ENCODE measurements at regions not wholly inside any gene's neighbourhood (a gene's known extent, or its start where the extent isn't known, plus 50 kb on each side); places are given as distances from the start of the nearest gene placed in this dataset.

- Histone ChIP-seq H3K27ac (no peak overlapping the region), H3K4me3 (no peak overlapping the region), H3K9me3 (no peaks in the 10 kb centered on the region), H3K27me3 (replicated peaks; ENCODE audit: insufficient read depth) (no peaks in the 10 kb centered on the region), H3K4me1 (ENCODE audit: control insufficient read depth in 1 of 2, low read depth in 2 of 2) (no peaks in the 10 kb centered on the region), H3K36me3 (no peaks in the 10 kb centered on the region)
- DNase-seq (ENCODE audit: low spot score) (no peak), ATAC-seq (ENCODE audit: insufficient number of reproducible peaks, low FRiP score, low read depth) (no peak)
- no peak for TF ChIP-seq CTCF (IDR thresholded peaks at IDR 0.05)
Measured at GRCh38 chr4:30600246-30601017, 119.7 kb upstream of the PCDH7 start.

GRCh38 chr4:30601070-30601865 is 118.9 kb upstream of the PCDH7 start:
- Histone ChIP-seq H3K36me3 (no peaks in the 10 kb centered on the region), H3K27me3 (replicated peaks; ENCODE audit: insufficient read depth) (no peaks in the 10 kb centered on the region), H3K27ac (no peak overlapping the region), H3K4me1 (ENCODE audit: control insufficient read depth in 1 of 2, low read depth in 2 of 2) (no peaks in the 10 kb centered on the region), H3K9me3 (no peaks in the 10 kb centered on the region), H3K4me3 (no peak overlapping the region)
- ATAC-seq (ENCODE audit: insufficient number of reproducible peaks, low FRiP score, low read depth) (no peak), DNase-seq (ENCODE audit: low spot score) (no peak)
- TF ChIP-seq CTCF (IDR thresholded peaks at IDR 0.05) = no peak

GRCh38 chr4:30605616-30606190 is 114.5 kb upstream of the PCDH7 start:
- Histone ChIP-seq H3K4me1 (ENCODE audit: control insufficient read depth in 1 of 2, low read depth in 2 of 2) (no peaks in the 10 kb centered on the region), H3K27ac (no peak overlapping the region), H3K9me3 (no peaks in the 10 kb centered on the region), H3K4me3 (no peak overlapping the region), H3K36me3 (no peaks in the 10 kb centered on the region), H3K27me3 (replicated peaks; ENCODE audit: insufficient read depth) (no peaks in the 10 kb centered on the region)
- no peak for DNase-seq (ENCODE audit: low spot score)
- no peak for ATAC-seq (ENCODE audit: insufficient number of reproducible peaks, low FRiP score, low read depth)
- TF ChIP-seq CTCF (IDR thresholded peaks at IDR 0.05) = no peak

GRCh38 chr4:30610361-30610760 is 109.8 kb upstream of the PCDH7 start:
- H3K27me3 ChIP-seq (replicated peaks; ENCODE audit: insufficient read depth) = no peaks in the 10 kb centered on the region
- no peak overlapping the region for H3K4me3 ChIP-seq
- TF ChIP-seq CTCF (IDR thresholded peaks at IDR 0.05) = no peak
- DNase-seq (ENCODE audit: low spot score) (no peak), ATAC-seq (ENCODE audit: insufficient number of reproducible peaks, low FRiP score, low read depth) (no peak)
- no peak overlapping the region for H3K27ac ChIP-seq
- H3K4me1 ChIP-seq (ENCODE audit: control insufficient read depth in 1 of 2, low read depth in 2 of 2) = no peaks in the 10 kb centered on the region
- no peaks in the 10 kb centered on the region for H3K36me3 ChIP-seq
- no peaks in the 10 kb centered on the region for H3K9me3 ChIP-seq

- Histone ChIP-seq H3K4me1 (ENCODE audit: control insufficient read depth in 1 of 2, low read depth in 2 of 2) (no peaks in the 10 kb centered on the region), H3K9me3 (no peaks in the 10 kb centered on the region), H3K27ac (no peak overlapping the region), H3K27me3 (replicated peaks; ENCODE audit: insufficient read depth) (no peaks in the 10 kb centered on the region), H3K4me3 (no peak overlapping the region), H3K36me3 (no peaks in the 10 kb centered on the region)
- no peak for TF ChIP-seq CTCF (IDR thresholded peaks at IDR 0.05)
- DNase-seq (ENCODE audit: low spot score) (no peak), ATAC-seq (ENCODE audit: insufficient number of reproducible peaks, low FRiP score, low read depth) (no peak)
Measured at GRCh38 chr4:30614771-30615170, 105.4 kb upstream of the PCDH7 start.

All from thoracic aorta (tissue), 2 donors.